ENCODE measurements at regions not wholly inside any gene's neighbourhood (a gene's known extent, or its start where the extent isn't known, plus 50 kb on each side); places are given as distances from the start of the nearest gene placed in this dataset.
A peak's percentile ranks its signal among the peaks of the same experiment; 100 is the strongest.

- DNase-seq (ENCODE audit: low spot score), result no peak
Observed at GRCh38 chr2:212708355-212708754, 169.8 kb upstream of the ERBB4 start.

DNA sequence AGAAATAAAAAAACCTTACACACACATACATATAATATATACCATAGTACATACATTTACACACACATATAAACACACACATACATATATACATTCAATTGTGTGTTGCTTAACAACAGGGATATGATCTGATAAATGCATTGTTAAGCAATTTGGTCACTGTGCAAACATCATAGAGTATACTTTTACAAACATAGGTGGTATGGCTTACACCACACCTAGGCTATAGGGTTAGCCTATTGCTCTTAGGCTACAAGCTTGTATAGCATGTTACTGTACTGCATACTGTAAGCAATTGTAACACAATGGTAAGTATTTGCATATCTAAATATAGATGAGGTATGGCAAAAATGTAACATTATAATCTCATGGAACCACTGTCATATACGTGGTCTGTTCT is 156.8 kb upstream of the ERBB4 start:
- no peak for DNase-seq (ENCODE audit: low spot score)

GRCh38 chr2:212694398-212694797 is 155.8 kb upstream of the ERBB4 start:
- no peak for DNase-seq (ENCODE audit: low spot score)

- no peak for DNase-seq (ENCODE audit: low spot score)
Observed at GRCh38 chr2:212692466-212692865, 153.9 kb upstream of the ERBB4 start.

DNA sequence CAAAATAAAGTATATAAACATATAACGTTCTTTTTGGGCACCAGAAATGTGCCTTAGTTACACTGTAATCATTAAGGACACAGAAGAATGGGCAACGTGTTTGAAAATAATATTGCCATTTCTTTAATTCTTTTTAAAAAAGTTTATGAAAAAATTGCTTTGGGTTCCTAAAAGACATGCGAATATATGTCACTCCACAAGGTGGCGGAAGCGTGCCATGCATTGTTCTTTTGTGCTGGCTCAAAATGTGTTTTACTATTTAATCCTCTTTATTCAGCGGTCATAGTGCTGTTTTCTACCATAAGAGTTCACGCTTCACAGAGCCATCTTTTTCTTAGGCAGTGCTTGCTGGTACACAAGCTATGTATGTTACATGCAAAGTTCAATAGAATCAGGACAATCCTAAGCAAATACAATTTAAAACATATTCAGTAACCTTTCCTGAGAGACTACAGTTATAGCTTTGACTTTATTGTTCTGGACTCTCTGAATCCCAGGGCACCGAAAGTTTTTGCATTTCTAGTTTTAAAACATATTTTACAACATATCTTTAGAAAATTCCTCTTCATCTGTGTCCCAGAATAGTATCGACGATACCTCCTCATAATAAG is 147.8 kb upstream of the ERBB4 start:
- DNase-seq (ENCODE audit: low spot score), result peak; percentile 36

DNA sequence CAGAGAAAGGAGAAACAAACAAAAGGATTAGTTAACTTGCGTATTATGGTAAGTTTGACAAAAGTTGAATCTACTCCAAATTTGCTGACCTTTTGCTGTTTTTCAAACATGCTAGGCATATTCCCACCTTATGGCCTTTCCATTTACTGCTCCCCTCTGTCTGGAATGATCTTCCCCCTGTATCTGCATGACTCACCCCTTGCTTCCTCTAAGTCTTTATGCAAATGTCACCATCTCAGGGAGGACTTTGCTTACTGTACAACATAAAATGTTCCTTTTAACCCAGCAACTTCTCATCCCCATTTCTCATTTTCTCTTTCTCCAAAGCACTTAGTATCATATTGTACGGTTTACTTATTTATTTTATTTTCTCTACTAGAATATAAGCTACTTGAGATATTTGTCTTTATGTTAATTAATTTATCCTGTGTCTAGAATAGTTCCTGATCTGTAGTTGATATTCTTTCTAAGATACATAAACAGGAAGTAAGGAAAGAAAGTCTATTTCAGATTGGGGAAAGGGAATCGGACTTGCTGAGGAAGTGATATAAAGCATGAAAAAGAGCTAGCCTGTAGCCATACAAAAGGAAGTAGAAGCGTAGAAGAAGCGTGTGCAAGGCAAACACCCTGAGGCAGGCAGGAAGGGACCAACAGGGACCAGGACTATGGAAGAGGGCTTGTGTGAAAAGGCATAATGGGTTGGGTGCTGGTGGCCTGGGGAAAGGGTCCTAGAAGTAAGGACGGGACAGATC is 144.9 kb upstream of the ERBB4 start:
- no peak for DNase-seq (ENCODE audit: low spot score)

DNA sequence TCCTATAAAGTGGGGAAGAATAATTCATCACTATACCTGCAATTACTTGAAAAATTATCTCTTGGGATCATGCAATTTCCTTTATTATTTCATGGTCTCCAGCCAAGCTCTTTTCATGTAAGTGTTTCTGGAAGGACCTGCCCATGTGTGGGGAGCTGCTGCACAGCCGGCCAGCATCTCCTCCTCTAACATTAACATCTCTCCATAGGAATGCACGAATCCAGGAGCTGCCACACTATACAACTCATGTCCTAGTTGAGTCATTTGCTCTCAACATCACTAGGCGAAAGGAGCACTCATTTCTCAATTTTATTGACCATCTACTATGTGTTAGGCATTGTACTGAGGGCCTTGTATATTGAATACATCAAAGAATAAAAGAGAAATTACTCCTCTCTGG is 144.3 kb upstream of the ERBB4 start:
- no peak for DNase-seq (ENCODE audit: low spot score)

DNA sequence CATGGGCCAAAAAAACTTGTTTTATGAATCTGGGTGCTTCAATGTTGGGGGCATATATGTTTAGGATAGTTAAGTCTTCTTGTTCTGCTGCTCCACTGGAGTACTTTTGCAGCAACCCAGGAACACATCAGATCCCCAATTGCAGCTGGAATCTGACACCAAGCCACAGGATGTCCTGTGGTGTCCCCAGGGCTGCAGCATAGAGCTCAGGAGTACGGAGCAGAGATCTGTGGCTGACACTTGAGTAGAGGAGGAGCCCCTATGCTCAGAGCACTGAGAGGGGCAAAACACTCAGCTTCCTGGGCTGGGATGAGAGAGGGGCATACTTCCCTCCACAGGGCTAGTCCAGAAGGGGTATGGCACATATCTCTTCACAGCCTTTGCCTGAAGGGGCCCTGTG is 138.9 kb upstream of the ERBB4 start:
- no peak for DNase-seq (ENCODE audit: low spot score)

DNA sequence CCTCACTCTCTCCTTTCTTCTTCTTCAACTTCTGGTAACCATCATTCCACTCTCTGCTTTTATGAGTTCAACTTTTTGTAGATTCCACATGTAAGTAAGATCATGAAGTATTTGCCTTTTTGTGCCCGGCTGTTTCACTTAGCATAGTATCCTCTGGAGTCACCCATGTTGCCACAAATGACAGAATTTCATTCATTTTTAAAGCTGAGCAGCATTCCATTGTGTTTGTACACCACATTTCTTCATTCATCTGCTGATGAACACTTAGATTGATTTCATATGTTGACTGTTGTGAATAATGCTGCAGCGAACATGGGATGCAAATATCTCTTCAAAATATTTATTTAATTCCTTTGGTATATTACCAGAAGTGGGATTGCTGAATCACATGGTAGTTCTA is 133.6 kb upstream of the ERBB4 start:
- DNase-seq (ENCODE audit: low spot score), result no peak

DNA sequence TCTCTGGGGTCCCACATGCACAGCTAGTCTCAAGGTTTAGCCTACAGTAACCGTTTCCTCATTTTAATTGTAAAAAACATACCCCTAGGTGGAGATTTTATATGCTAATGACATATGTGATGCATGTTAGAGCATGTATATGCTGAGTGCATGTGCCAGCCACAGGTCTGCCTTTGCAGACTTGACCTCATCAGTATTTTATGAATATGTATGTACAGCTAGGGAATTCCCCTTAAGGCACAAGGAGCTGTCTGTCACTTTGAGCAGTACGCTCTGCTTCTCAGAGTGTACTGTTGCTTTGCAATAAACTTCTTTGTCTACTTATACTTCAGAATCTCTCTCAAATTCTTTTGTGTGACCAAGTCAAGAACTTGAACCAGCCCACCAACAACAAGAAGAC is 131.2 kb upstream of the ERBB4 start:
- no peak for DNase-seq (ENCODE audit: low spot score)

- no peak for DNase-seq (ENCODE audit: low spot score)
Observed at GRCh38 chr2:212667751-212668316, 129.2 kb upstream of the ERBB4 start.

DNA sequence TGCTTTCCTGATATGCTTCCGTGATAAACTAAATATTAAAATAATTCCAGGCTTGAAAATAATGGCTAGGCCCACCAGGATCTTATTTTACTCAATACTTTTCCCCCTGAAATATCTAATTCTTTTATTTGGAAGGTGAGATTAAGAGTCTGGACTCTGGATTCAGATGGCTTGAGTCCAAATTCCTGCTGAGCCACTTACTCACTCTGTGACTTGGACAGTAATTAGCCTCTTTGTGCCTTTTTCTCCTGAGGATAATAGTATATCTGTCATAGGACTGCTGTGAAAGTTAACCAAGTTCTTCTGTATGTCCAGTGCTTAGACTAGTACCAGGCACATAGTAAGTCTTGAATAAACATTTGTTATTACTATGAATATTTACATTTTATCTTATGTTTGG is 127.3 kb upstream of the ERBB4 start:
- no peak for DNase-seq (ENCODE audit: low spot score)

- DNase-seq (ENCODE audit: low spot score), result no peak
Observed at GRCh38 chr2:212659441-212659840, 120.8 kb upstream of the ERBB4 start.

GRCh38 chr2:212649646-212650045 is 111.0 kb upstream of the ERBB4 start:
- DNase-seq (ENCODE audit: low spot score), result no peak

- DNase-seq (ENCODE audit: low spot score), result no peak
Observed at GRCh38 chr2:212646698-212647366, 108.2 kb upstream of the ERBB4 start.

DNA sequence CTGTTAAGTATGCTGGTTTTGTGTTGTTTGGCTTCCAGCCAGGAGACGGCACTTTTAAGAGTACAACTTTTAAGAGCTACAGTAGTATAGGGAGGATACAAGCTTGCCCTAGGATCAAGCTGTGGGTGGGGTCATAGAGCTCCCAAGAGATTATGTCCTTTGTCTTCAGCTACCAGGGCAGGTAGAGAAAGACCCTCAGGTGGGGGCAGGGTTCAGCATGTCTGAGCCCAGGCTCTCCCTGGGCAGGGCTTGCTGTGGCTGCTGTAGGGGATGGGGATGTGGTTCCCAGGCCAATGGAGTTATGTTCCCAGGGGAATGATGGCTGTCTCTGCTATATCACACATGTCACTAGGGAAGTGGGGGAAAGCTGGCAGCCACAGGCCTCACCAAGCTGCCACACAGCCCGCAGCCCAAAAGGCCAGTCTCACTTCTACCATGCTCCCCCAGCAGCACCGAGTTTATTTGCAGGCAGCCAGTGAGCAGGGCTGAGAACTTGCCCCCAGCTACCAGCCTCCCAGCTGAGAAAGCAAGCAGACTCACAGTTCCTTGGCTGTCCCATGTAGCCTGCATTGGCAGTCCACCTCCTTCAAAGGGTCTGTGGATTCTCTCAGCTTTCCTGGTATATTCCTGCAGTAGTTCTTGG is 105.7 kb upstream of the ERBB4 start:
- DNase-seq (ENCODE audit: low spot score), result no peak

DNA sequence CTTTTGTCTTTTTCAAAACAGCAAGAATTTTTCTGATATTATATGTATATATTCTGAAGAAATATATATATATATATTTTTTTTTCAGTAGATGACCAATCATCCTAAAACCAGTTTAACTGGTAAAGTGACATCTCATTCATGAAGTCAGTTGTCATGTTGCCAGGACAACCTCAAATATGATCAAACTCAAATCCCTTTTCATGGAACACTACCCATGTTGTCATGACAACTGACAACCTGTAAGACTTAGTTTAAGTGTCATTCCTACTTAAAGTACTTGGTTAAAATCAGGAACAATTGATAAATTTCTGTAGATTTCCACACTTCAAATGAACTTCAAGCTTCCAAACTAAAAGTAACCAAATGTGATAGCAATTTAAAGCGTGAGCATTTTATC is 101.8 kb upstream of the ERBB4 start:
- no peak for DNase-seq (ENCODE audit: low spot score)

DNA sequence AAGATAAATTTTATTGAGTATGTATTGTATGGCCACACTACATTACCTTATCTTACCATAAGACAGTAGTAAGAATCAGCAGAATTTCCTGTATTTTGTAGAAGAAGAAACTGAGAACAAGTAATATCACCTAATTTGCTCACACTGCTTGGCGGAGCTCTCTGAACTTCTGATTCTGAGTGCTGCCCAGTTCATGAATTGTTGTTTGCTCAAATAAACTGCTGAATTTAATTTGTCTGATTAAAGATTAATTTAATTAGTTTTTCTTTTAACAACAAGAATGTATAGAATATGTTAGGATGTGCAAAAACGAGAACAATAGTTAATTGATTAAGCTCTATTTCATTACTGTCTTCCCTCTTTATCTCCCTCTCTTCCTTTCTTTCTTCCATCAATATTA is 100.1 kb upstream of the ERBB4 start:
- DNase-seq (ENCODE audit: low spot score), result no peak

GRCh38 chr2:212628586-212628985 is 90.0 kb upstream of the ERBB4 start:
- no peak for DNase-seq (ENCODE audit: low spot score)

- DNase-seq (ENCODE audit: low spot score), result no peak
Observed at GRCh38 chr2:212626371-212626918, 87.8 kb upstream of the ERBB4 start.

GRCh38 chr2:212619954-212620353 is 81.4 kb upstream of the ERBB4 start:
- DNase-seq (ENCODE audit: low spot score), result no peak

DNA sequence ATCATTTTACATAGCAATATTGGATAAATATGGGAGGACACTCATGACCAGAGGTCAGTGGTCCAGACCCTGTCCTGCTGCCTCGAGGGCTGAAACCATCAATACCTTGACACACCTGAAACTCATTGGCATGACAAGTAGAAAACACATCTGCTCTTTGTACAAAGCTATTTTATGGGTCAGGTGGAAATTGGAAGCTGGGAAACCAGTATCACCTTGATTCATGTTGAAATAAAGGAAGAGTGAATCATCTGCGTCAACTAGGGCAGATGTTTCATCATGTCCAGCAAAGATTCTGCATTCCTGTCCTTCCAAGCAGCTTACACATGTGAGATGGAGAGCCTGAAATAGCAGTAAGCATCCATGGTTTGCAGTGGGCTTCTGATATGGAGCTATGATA is 80.0 kb upstream of the ERBB4 start:
- DNase-seq (ENCODE audit: low spot score), result no peak
